Erythroblast (primary cell): ENCODE measurements at regions not wholly inside any gene's neighbourhood (a gene's known extent, or its start where the extent isn't known, plus 50 kb on each side); places are given as distances from the start of the nearest gene placed in this dataset.

Experiments
- GATA1 ChIP-seq: IDR thresholded peaks from 2 replicates; pipeline ENCODE4 v1.6.1; 2011; ENCODE audit warnings: low read depth, mild to moderate bottlenecking, control low read depth, low read length, moderate library complexity
- POLR2A ChIP-seq: IDR thresholded peaks from 2 replicates; pipeline ENCODE4 v1.6.1; 2011; ENCODE audit warnings: mild to moderate bottlenecking, low read length

DNA sequence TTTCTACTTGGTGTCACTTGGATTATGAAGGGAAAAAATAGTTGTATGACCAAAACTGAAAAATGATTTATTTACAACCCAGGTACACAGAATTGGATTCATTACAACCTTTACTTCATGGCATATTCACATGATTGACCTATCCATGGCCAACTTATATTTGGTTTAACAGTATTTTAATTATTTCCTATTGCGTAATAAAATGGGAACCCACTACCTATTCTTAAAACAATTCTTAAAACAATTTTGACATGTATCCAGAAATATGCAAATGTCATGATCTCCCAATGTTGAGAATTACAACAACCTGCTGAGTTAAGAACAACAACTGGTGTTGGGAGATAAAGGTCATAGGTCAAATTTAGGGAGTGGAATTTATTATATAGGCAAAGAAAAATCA lies 54.8 kb upstream of the DDX53 start:
- TF ChIP-seq POLR2A (no peak), GATA1 (no peak)
